Endothelial cell of umbilical vein (primary cell): ENCODE measurements at regions not wholly inside any gene's neighbourhood (a gene's known extent, or its start where the extent isn't known, plus 50 kb on each side); places are given as distances from the start of the nearest gene placed in this dataset.

Experiments used
- BruUV-seq: library from RNA; stranded (reverse); fragments of 400-500 nt; replicated peaks from 2 replicates; lab custom pipeline; 2021; lab: Mats Ljungman, UMichigan
- CTCF ChIA-PET: fragments of 300-600, 350-600 bp; sonication (Branson Sonifier 250); formaldehyde crosslinking; loops from one replicate; lab custom pipeline; 2021; ENCODE audit warnings: antibody characterized with exemption, inconsistent platforms; lab: Charles Lee
- POLR2A ChIA-PET: fragments of 300-600, 350-600 bp; sonication (Branson Sonifier 250); formaldehyde crosslinking; loops from one replicate; lab custom pipeline; 2021; ENCODE audit warnings: antibody characterized with exemption, inconsistent platforms; lab: Charles Lee
- DNase-seq: peaks from one replicate; pipeline ENCODE4 v3.0.0-alpha.2; 2011; ENCODE audit warnings: low read depth, low spot score
- FAIRE-seq: peaks from 2 replicates; lab custom pipeline; 2011; peaks lifted over from hg19 to GRCh38; lab: Jason Lieb, UNC
- H2AFZ ChIP-seq: 2 replicates; pipeline ENCODE4 v1.6.0; 2012; ENCODE audit warnings: low read depth, low read length, control low read depth, inconsistent platforms
- H3K27ac ChIP-seq: 2 replicates; pipeline ENCODE4 v1.5.1; 2011; ENCODE audit warnings: low read depth, mild to moderate bottlenecking, control low read depth, low read length, moderate library complexity; ENCODE audit not compliant: insufficient read depth
- H3K27me3 ChIP-seq, 2 experiments: 2 replicates each; pipeline versions ENCODE4 v1.6.0 to v1.6.1; 2011; ENCODE audit warnings: low read length in 2 of 2, mixed read lengths in 1 of 2; ENCODE audit not compliant: control insufficient read depth in 2 of 2, insufficient read depth in 2 of 2
- H3K36me3 ChIP-seq, 2 experiments: 2 replicates in 1 of 2; 3 replicates in 1 of 2; pipeline ENCODE4 v1.5.1; 2011; ENCODE audit warnings: low read length in 2 of 2, mild to moderate bottlenecking in 1 of 2, moderate library complexity in 1 of 2; ENCODE audit not compliant: control insufficient read depth in 2 of 2, insufficient read depth in 2 of 2; ENCODE audit errors: extremely low read depth in 1 of 2
- H3K4me1 ChIP-seq: 3 replicates; pipeline ENCODE4 v1.5.1; 2011; ENCODE audit warnings: mild to moderate bottlenecking, low read length; ENCODE audit not compliant: control insufficient read depth, insufficient read depth; ENCODE audit errors: extremely low read depth
- H3K4me2 ChIP-seq: 2 replicates; pipeline ENCODE4 v1.6.1; 2011; ENCODE audit warnings: low read length, control low read depth, mixed read lengths; ENCODE audit not compliant: insufficient read depth
- H3K4me3 ChIP-seq, 3 experiments: fragments of 200-600 bp in 1 of 3; sonication (generic), shearing (Covaris generic) in 1 of 3; replicated peaks in 1 of 3; 2 replicates each; pipeline ENCODE4 v1.5.1; 2011 to 2016; ENCODE audit warnings: control low read depth in 3 of 3, low read length in 3 of 3, mild to moderate bottlenecking in 2 of 3, inconsistent platforms in 1 of 3, low read depth in 1 of 3, moderate library complexity in 1 of 3; ENCODE audit not compliant: insufficient read depth in 1 of 3
- H3K79me2 ChIP-seq: 2 replicates; pipeline ENCODE4 v1.6.0; 2012; ENCODE audit warnings: low read length, inconsistent platforms; ENCODE audit not compliant: control insufficient read depth, insufficient read depth
- H3K9ac ChIP-seq: replicated peaks from 2 replicates; pipeline ENCODE3; 2011; ENCODE audit warnings: low read length, control low read depth; ENCODE audit not compliant: insufficient read depth; ENCODE audit errors: extremely low read depth
- H3K9me1 ChIP-seq: replicated peaks from 3 replicates; pipeline ENCODE4 v1.6.0; 2011; ENCODE audit warnings: mild to moderate bottlenecking, low read length; ENCODE audit not compliant: control insufficient read depth, insufficient read depth; ENCODE audit errors: extremely low read depth
- H3K9me3 ChIP-seq: replicated peaks from 2 replicates; pipeline ENCODE4 v1.5.1; 2012; ENCODE audit warnings: low read length, inconsistent platforms; ENCODE audit not compliant: control insufficient read depth, insufficient read depth
- H4K20me1 ChIP-seq: replicated peaks from 2 replicates; pipeline ENCODE3; 2011; ENCODE audit warnings: mild to moderate bottlenecking, low read length; ENCODE audit not compliant: control insufficient read depth, insufficient read depth; ENCODE audit errors: extremely low read depth
- EZH2 ChIP-seq: IDR thresholded peaks from 2 replicates; pipeline ENCODE4 v1.6.1; 2012; ENCODE audit warnings: borderline replicate concordance, low read depth, mild to moderate bottlenecking, moderate library complexity, low read length, inconsistent platforms; ENCODE audit not compliant: severe bottlenecking
- FOS ChIP-seq: IDR thresholded peaks from 2 replicates; pipeline ENCODE4 v1.6.1; 2011; ENCODE audit warnings: mild to moderate bottlenecking, low read length, moderate library complexity, borderline replicate concordance; ENCODE audit not compliant: insufficient read depth
- GATA2 ChIP-seq: IDR thresholded peaks from 2 replicates; pipeline ENCODE4 v1.7.0; 2011; ENCODE audit warnings: low read depth, mild to moderate bottlenecking, moderate library complexity, mixed read lengths, low read length; ENCODE audit not compliant: insufficient read length, insufficient read depth
- JUN ChIP-seq: IDR thresholded peaks from 2 replicates; pipeline ENCODE4 v1.6.1; 2011; ENCODE audit warnings: borderline replicate concordance, low read depth; ENCODE audit not compliant: insufficient read length, insufficient read depth
- MYC ChIP-seq: IDR thresholded peaks from one replicate; pipeline ENCODE4 v1.6.1; 2011; ENCODE audit warnings: mild to moderate bottlenecking, low read depth, low read length
- POLR2A ChIP-seq: IDR thresholded peaks from 2 replicates; pipeline ENCODE4 v1.6.1; 2012; ENCODE audit warnings: low read depth, mild to moderate bottlenecking, control low read depth, low read length
- POLR2AphosphoS5 ChIP-seq: IDR thresholded peaks from 2 replicates; pipeline ENCODE4 v1.6.1; 2012; ENCODE audit warnings: low read depth, mild to moderate bottlenecking, control low read depth, low read length, moderate library complexity; ENCODE audit not compliant: insufficient read depth
- dilution Hi-C: fragments of 300-500 bp; cut with MboI; formaldehyde crosslinking; loops from one replicate; pipeline ENCODE4 v1.15.0; 2019; ENCODE audit warnings: low sequenced_read_pairs; ENCODE audit not compliant: extremely low pct_ligation_motif_present
- intact Hi-C: fragments of 100-400 bp; cut with micrococcal nuclease; formaldehyde crosslinking; loops from one replicate; pipeline ENCODE4 v1.10.0; 2022
- TF ChIP-seq, protein P1 (sequence below): IDR thresholded peaks from 2 replicates; pipeline ENCODE4 v1.6.1; 2011; ENCODE audit not compliant: insufficient read depth, insufficient read length
- TF ChIP-seq, protein P2 (sequence below), 2 donors: IDR thresholded peaks; 1 replicate in 1 of 2; 2 replicates in 1 of 2; pipeline ENCODE4 v1.5.1; 2011; ENCODE audit warnings: low read length in 2 of 2, mild to moderate bottlenecking in 2 of 2, moderate library complexity in 2 of 2, control low read depth in 1 of 2, inconsistent platforms in 1 of 2, low read depth in 1 of 2; ENCODE audit not compliant: insufficient read depth in 1 of 2; ENCODE audit errors: extremely low read depth in 1 of 2

- DNase-seq (no peak), FAIRE-seq (no peak)
- intact Hi-C loops, result no loop called here
- H3K27ac ChIP-seq, result no peak overlapping the region
- no peaks in the 10 kb centered on the region for H3K27me3 ChIP-seq
- no peak overlapping the region for H3K9ac ChIP-seq
- H3K4me3 ChIP-seq, result no peak overlapping the region
- dilution Hi-C loops, result no loop called here
- H3K9me1 ChIP-seq, result no peaks in the 10 kb centered on the region
- no peak for TF ChIP-seq FOS
- no peaks in the 10 kb centered on the region for H3K9me3 ChIP-seq
- no peaks in the 10 kb centered on the region for H3K4me1 ChIP-seq
- no peak overlapping the region for H3K4me2 ChIP-seq
- ChIA-PET CTCF (no interaction called here), POLR2A (no interaction called here)
- H3K79me2 ChIP-seq, result no peaks in the 10 kb centered on the region
- H4K20me1 ChIP-seq, result no peaks in the 10 kb centered on the region
- no peaks in the 10 kb centered on the region for H3K36me3 ChIP-seq
- no peak overlapping the region for H2AFZ ChIP-seq
- no TSS peak for BruUV-seq
Observed at GRCh38 chrX:149157976-149158375, 347.1 kb downstream of the IDS start.

DNA sequence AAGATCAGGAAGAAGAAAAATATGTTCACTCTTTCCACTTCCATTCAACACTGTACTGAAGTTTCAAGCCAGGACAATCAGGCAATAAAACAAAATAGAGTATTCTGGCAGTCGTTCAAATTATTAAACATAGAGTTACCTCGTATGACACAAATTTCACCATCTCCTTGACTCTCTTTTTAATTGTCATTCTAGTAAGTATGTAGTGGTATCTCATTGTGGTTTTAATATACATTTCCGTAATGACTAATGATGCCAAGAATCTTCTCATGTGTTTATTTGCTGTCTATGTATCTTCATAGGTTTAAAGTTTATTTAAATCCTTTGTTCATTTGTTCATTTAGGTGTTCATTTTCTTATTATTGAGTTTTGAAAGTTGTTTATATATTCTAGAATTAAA lies 352.2 kb downstream of the IDS start:
- Histone ChIP-seq H3K4me3 (no peak overlapping the region), H3K36me3 (no peaks in the 10 kb centered on the region), H3K9ac (no peak overlapping the region), H3K9me1 (no peaks in the 10 kb centered on the region), H2AFZ (no peak overlapping the region), H3K4me1 (no peaks in the 10 kb centered on the region), H4K20me1 (no peaks in the 10 kb centered on the region), H3K9me3 (no peaks in the 10 kb centered on the region), H3K4me2 (no peak overlapping the region), H3K27ac (no peak overlapping the region), H3K27me3 (no peaks in the 10 kb centered on the region), H3K79me2 (no peaks in the 10 kb centered on the region)
- no TSS peak for BruUV-seq
- DNase-seq (no peak), FAIRE-seq (no peak)
- ChIA-PET POLR2A (no interaction called here), CTCF (no interaction called here)
- TF ChIP-seq MYC (no peak), POLR2A (no peak), POLR2AphosphoS5 (no peak), FOS (no peak), GATA2 (no peak), JUN (no peak), EZH2 (no peak)
- TF ChIP-seq, protein P1, sequence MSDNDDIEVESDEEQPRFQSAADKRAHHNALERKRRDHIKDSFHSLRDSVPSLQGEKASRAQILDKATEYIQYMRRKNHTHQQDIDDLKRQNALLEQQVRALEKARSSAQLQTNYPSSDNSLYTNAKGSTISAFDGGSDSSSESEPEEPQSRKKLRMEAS, result no peak
- TF ChIP-seq, protein P2, sequence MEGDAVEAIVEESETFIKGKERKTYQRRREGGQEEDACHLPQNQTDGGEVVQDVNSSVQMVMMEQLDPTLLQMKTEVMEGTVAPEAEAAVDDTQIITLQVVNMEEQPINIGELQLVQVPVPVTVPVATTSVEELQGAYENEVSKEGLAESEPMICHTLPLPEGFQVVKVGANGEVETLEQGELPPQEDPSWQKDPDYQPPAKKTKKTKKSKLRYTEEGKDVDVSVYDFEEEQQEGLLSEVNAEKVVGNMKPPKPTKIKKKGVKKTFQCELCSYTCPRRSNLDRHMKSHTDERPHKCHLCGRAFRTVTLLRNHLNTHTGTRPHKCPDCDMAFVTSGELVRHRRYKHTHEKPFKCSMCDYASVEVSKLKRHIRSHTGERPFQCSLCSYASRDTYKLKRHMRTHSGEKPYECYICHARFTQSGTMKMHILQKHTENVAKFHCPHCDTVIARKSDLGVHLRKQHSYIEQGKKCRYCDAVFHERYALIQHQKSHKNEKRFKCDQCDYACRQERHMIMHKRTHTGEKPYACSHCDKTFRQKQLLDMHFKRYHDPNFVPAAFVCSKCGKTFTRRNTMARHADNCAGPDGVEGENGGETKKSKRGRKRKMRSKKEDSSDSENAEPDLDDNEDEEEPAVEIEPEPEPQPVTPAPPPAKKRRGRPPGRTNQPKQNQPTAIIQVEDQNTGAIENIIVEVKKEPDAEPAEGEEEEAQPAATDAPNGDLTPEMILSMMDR (IDR thresholded peaks at IDR 0.05; ENCODE audit: extremely low read depth in 1 of 2, insufficient read depth in 1 of 2, low read depth in 1 of 2, low read length in 2 of 2), result no peak
- dilution Hi-C loops (no loop called here), intact Hi-C loops (no loop called here)
